Adipocyte (in vitro differentiated cells): ENCODE measurements at regions not wholly inside any gene's neighbourhood (a gene's known extent, or its start where the extent isn't known, plus 50 kb on each side); places are given as distances from the start of the nearest gene placed in this dataset.
A peak's percentile ranks its signal among the peaks of the same experiment; 100 is the strongest.

Source experiments
- DNase-seq: peaks from one replicate; pipeline ENCODE4 v3.0.0-alpha.2; 2015; ENCODE audit warnings: low read depth
- H3K27me3 ChIP-seq: replicated peaks from 2 replicates; pipeline ENCODE4 v1.7.0; 2013; ENCODE audit warnings: mild to moderate bottlenecking, low read length, moderate library complexity; ENCODE audit not compliant: control insufficient read depth, insufficient read depth
- H3K36me3 ChIP-seq: 2 replicates; pipeline ENCODE4 v1.7.0; 2013; ENCODE audit warnings: low read length, mild to moderate bottlenecking, moderate library complexity; ENCODE audit not compliant: control insufficient read depth, insufficient read depth, severe bottlenecking
- H3K4me1 ChIP-seq: 2 replicates; pipeline ENCODE4 v1.7.0; 2013; ENCODE audit warnings: mild to moderate bottlenecking, low read length, moderate library complexity; ENCODE audit not compliant: control insufficient read depth, insufficient read depth
- H3K4me3 ChIP-seq: 2 replicates; pipeline ENCODE4 v1.7.0; 2013; ENCODE audit warnings: mild to moderate bottlenecking, low read length, moderate library complexity
- H3K9ac ChIP-seq: 2 replicates; pipeline ENCODE4 v1.7.0; 2013; ENCODE audit warnings: mild to moderate bottlenecking, low read length, moderate library complexity
- H3K9me3 ChIP-seq: 2 replicates; pipeline ENCODE4 v1.7.0; 2013; ENCODE audit warnings: mild to moderate bottlenecking, low read length, moderate library complexity; ENCODE audit not compliant: control insufficient read depth

DNA sequence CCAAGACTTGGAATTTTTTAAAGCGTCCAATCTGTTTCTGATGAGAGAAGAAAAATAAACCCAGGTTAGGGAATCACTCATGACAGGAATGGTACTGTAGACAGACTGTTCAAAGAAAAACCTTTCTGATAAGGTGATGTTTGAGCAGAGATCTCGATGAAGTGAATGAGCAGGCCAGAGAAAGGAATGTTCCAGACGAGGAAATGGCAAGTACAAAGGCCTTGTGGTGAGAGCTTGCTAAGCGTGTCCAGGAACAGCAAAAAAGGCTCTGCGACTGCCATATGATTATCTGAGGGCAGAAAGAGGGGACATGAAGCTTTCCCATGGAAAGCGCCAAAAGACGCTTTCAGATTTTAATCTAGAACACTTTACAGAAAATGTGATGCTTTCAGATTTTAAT lies 458.4 kb upstream of the SOX5 start:
- peaks cover 11% of the 10 kb centered on the region for H3K36me3 ChIP-seq

GRCh38 chr12:24404086-24404815 lies 454.8 kb upstream of the SOX5 start:
- peak; percentile 5 for DNase-seq
- H3K36me3 ChIP-seq: peaks cover 11% of the 10 kb centered on the region
- no peaks in the 10 kb centered on the region for H3K27me3 ChIP-seq
- H3K4me3 ChIP-seq: no peak overlapping the region
- no peaks in the 10 kb centered on the region for H3K9me3 ChIP-seq
- H3K4me1 ChIP-seq: no peaks in the 10 kb centered on the region
- H3K9ac ChIP-seq: no peak overlapping the region

More for the DNA sequence above, 458.4 kb upstream of the SOX5 start:
- no peaks in the 10 kb centered on the region for H3K9me3 ChIP-seq
- H3K4me1 ChIP-seq: no peaks in the 10 kb centered on the region
- no peaks in the 10 kb centered on the region for H3K27me3 ChIP-seq
- H3K9ac ChIP-seq: no peak overlapping the region
- DNase-seq: no peak
- H3K4me3 ChIP-seq: no peak overlapping the region

- peaks cover 3% of the 10 kb centered on the region for H3K4me1 ChIP-seq
- H3K9ac ChIP-seq: no peak overlapping the region
- H3K27me3 ChIP-seq: no peaks in the 10 kb centered on the region
- H3K9me3 ChIP-seq: no peaks in the 10 kb centered on the region
- peaks cover 4% of the 10 kb centered on the region for H3K36me3 ChIP-seq
- H3K4me3 ChIP-seq: no peak overlapping the region
- no peak for DNase-seq
These were observed 451.1 kb upstream of the SOX5 start for GRCh38 chr12:24400533-24400932.

DNA sequence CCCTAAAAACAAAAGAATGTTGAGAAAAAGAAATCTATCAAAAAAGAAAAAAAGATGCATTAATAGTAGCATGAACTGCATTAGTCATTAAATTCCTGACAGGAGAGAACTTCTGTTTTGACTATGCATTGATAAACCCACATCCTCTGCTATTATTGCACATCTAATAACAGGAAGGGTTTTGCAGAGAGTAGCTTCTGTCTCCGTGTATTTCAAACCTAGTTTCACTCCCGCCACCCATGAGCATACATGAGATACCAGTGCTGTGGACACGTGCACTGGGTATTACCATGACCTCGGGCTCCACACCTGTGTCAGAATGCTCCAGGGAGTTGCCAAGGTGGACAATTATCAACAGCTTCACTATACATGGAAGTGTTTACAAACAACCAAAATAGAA lies 449.1 kb upstream of the SOX5 start:
- H3K9ac ChIP-seq: no peak overlapping the region
- H3K36me3 ChIP-seq: no peaks in the 10 kb centered on the region
- no peaks in the 10 kb centered on the region for H3K27me3 ChIP-seq
- H3K4me1 ChIP-seq: peaks cover 3% of the 10 kb centered on the region
- H3K4me3 ChIP-seq: no peak overlapping the region
- no peak for DNase-seq
- no peaks in the 10 kb centered on the region for H3K9me3 ChIP-seq

DNA sequence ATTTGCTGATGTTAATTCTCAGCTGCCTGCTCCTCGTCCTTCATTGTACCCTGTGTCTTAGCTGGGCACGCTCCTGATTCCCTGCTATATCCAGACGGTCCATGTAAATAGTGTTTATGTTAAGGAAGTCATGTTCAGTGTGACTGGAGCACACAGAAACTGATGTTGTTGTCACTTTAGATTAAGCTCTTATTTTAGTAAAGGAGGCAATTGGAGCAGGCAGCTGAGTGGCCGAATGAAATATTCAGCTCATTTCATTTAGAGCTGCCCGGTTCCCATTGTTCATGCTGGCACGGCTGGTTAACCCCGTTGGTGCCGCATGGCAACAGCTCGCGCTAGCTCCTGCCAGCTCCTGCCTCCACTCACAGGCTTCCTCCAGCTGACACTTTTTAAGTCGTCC lies 446.8 kb upstream of the SOX5 start:
- DNase-seq: no peak
- no peak overlapping the region for H3K9ac ChIP-seq
- no peaks in the 10 kb centered on the region for H3K36me3 ChIP-seq
- no peak overlapping the region for H3K4me3 ChIP-seq
- H3K9me3 ChIP-seq: no peaks in the 10 kb centered on the region
- no peaks in the 10 kb centered on the region for H3K27me3 ChIP-seq
- peaks cover 3% of the 10 kb centered on the region for H3K4me1 ChIP-seq

DNA sequence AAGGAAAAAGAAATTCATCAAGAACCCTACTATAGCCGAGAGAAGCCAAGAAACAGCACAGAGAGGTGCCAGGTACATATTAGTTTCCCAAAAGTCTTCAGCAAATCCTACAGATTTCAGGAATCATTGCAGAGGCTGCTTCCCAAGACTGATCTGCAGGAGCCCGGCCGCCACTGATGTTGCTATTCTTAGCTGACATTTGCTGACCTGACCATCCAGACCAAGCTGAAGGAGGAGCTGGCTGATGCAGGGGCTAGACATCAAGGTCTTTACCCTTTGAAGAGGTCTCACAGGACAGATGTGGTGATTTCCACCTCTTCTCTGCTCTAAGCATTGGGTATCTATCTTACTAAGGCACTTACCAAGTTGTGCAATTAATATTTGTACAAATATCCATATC lies 444.8 kb upstream of the SOX5 start:
- Histone ChIP-seq H3K4me1 (peaks cover 3% of the 10 kb centered on the region), H3K9ac (no peak overlapping the region), H3K9me3 (peaks cover 4% of the 10 kb centered on the region), H3K4me3 (no peak overlapping the region), H3K36me3 (no peaks in the 10 kb centered on the region), H3K27me3 (no peaks in the 10 kb centered on the region)
- no peak for DNase-seq

GRCh38 chr12:24393071-24393470 lies 443.6 kb upstream of the SOX5 start:
- H3K36me3 ChIP-seq: no peaks in the 10 kb centered on the region
- H3K4me1 ChIP-seq: peaks cover 3% of the 10 kb centered on the region
- peaks cover 5% of the 10 kb centered on the region for H3K9me3 ChIP-seq
- DNase-seq: no peak
- H3K4me3 ChIP-seq: no peak overlapping the region
- no peak overlapping the region for H3K9ac ChIP-seq
- no peaks in the 10 kb centered on the region for H3K27me3 ChIP-seq

DNA sequence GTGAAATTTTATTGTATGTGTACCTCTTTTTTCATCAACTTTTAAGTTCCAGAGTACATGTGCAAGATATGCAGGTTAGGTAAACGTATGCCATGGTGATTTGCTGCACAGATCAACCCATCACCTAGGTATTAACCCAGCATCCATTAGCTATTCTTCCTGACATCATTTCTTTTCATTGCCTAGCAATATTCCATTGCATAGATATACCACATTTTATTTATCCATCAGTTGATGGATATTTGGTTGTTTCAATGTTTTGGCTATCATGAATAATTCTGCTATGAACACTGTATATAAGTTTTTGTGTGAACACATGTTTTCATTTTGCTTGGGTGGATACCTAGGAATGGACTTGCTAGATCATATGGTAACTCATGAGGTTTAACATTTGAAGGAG lies 439.9 kb upstream of the SOX5 start:
- H3K9ac ChIP-seq: no peak overlapping the region
- H3K4me1 ChIP-seq: no peaks in the 10 kb centered on the region
- H3K27me3 ChIP-seq: no peaks in the 10 kb centered on the region
- H3K36me3 ChIP-seq: peaks cover 3% of the 10 kb centered on the region
- peaks cover 5% of the 10 kb centered on the region for H3K9me3 ChIP-seq
- no peak overlapping the region for H3K4me3 ChIP-seq
- no peak for DNase-seq

DNA sequence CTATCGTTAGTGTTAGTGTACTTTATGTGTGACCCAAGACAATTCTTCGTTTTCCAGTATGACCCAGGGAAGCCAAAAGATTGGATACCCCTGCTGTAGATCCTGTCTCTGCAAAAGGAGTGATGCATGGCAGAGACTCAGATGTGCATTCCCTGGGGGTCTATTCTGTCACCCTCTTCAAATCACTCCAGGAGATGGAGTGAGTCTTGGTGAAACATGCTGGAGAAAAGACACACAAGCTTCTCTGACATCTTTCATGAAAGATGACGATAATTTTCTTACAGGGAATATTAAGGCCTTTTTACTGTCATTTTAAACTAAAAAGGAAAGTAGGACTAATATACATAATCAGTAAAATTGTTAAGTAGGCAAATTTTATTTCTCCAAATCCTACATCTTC lies 437.9 kb upstream of the SOX5 start:
- H3K4me1 ChIP-seq: no peaks in the 10 kb centered on the region
- H3K4me3 ChIP-seq: no peak overlapping the region
- H3K9me3 ChIP-seq: peaks cover 5% of the 10 kb centered on the region
- H3K27me3 ChIP-seq: no peaks in the 10 kb centered on the region
- DNase-seq: no peak
- peaks cover 3% of the 10 kb centered on the region for H3K36me3 ChIP-seq
- H3K9ac ChIP-seq: no peak overlapping the region

- Histone ChIP-seq H3K4me1 (no peaks in the 10 kb centered on the region), H3K4me3 (no peak overlapping the region), H3K9me3 (peaks cover 5% of the 10 kb centered on the region), H3K9ac (no peak overlapping the region), H3K36me3 (peaks cover 3% of the 10 kb centered on the region), H3K27me3 (no peaks in the 10 kb centered on the region)
- DNase-seq: no peak
These were observed 437.4 kb upstream of the SOX5 start for GRCh38 chr12:24386836-24387235.

GRCh38 chr12:24381790-24382189 lies 432.3 kb upstream of the SOX5 start:
- Histone ChIP-seq H3K36me3 (peaks cover 3% of the 10 kb centered on the region), H3K27me3 (no peaks in the 10 kb centered on the region), H3K4me3 (no peak overlapping the region), H3K4me1 (peaks cover 20% of the 10 kb centered on the region), H3K9me3 (no peaks in the 10 kb centered on the region), H3K9ac (no peak overlapping the region)
- DNase-seq: no peak
